HG02571 (cell line): ENCODE measurements at regions not wholly inside any gene's neighbourhood (a gene's known extent, or its start where the extent isn't known, plus 50 kb on each side); places are given as distances from the start of the nearest gene placed in this dataset.

ENCODE experiments used
- ATAC-seq: cut with Tn5 transposase; IDR thresholded peaks from one replicate; pipeline ENCODE4 v1.9.1; 2021; ENCODE audit warnings: mild to moderate bottlenecking, moderate library complexity; ENCODE audit not compliant: unreplicated experiment

DNA sequence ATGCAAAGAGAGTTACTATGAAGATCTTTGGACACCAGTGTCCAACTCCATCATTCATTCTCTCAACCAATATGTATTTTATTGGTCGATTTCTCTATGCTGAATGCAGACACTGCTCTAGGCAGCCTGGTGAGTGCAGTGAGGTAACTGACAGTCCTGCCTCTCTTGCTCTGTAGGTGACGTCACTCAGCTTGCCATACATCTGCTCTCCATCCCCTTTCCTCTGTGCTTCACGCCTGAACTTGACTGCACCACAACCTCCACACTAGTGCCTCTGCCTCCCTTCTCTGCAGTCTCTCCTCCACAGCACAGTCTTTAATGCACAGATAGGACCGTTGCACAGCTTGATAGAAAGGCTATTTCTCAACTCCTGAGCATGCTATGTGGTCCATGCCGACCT lies 344.9 kb upstream of the NOCT start:
- ATAC-seq = no peak

DNA sequence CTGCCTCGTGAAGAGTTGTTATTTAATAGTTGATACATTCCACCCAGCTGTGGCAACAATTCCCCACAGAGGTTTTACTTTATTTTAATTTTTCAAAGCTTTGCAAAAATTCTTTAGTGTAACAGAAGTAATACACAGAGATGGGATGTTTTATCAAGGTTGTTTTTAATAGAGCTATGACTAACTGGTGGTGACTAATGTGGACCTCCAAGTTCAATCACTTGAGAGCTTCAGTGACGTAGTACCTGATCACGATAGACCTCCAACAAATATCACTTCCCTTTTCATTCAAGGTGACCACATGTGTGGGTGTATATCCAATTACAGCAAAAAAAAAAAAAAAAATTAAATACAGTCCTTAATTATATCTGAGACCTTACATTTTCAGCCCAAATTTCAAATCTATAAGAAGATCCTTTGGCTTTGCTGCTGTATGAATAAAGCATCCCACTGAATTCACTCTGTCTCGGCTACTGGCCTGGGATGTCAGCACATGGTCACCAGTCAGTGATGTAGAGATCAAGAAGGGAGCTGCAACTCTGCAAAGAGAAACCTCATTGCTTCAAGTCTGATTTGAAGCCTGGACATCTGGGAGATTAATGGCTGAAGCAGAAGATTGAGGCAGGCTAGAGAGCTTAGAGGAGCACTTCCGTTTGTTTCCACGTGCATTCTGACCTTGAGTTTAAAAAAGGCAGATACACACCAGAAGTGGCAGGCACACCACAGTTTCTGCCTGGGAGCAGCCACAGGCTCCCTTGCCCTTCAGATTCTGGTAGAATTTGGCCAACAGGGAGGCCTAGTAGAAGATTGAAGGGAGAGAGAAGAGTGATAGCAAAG lies 345.9 kb upstream of the NOCT start:
- no peak for ATAC-seq

DNA sequence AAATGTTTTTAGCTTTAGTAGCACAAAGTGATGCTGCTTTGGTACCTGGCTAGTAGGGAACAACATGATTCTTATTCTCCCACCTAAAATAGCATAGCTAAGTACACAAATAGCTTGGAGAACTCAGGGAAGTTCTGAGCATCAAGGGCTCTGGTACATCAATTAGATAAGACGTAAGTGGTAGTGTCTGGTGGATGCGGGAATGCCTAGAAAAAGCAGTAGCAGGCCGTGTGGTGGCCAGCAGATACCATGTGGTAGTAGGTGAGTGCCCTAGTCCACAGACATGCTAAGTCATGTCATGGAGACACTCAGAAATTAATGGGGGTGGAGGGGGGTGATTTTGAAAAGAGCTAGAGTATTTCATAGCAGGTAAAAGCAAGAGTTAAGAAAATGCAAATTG lies 347.3 kb upstream of the NOCT start:
- ATAC-seq = no peak

DNA sequence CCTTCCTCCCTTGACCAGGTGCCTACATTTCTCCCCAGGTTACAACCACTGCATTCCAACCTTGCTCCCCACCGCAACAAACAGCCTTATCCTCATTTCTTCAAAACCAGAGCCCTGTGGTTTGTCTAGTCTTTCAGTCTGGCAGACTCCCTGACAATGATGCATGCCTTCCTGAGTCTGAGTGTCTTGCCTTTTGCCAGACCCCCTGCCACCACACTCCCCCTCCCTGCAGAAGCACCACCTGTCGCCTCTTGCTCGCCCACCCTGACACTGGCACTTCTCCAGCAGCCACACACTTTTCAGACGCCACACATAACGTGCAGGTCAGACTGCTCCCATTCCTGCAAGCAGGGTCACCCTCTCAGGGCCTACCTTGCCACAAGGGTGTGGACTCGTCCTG lies 349.2 kb upstream of the NOCT start:
- no peak for ATAC-seq

DNA sequence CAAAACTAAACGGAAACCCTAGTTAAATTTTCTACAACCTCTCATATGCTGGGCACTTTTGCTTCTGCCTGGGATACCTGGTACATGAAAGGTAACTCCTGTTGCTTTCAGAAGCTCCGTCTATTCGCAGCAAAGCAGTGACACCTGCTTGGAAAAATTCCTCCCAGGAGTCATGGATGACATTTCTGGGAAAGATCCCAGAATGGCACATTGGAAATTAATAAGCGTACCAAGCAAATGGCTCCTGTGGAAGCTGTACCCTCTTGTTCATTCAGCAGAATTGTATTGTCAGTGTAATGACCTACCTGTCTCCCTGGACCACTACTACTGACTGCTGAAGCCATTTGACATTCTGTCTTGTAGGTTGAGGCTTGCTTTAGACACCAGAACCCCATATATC lies 349.7 kb upstream of the NOCT start:
- ATAC-seq = no peak

DNA sequence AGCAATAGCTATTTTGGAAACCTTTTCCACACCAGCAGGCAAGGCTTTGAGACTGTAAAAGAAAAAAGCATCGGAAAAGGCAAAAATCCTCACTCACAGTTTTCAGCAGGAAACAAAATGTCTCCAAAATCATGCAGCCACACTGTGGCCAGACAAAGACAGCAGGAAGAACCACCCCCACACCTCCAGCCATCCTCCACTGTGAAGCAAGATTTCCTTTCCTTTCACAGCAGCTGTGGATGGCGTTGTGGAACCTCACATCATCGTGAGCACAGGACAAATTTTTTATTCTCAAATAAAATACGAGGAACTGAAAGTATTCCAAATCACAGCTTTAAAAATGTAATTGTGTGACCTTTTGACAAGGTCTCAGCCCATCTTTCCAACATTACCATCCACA lies 351.7 kb upstream of the NOCT start:
- ATAC-seq = no peak

DNA sequence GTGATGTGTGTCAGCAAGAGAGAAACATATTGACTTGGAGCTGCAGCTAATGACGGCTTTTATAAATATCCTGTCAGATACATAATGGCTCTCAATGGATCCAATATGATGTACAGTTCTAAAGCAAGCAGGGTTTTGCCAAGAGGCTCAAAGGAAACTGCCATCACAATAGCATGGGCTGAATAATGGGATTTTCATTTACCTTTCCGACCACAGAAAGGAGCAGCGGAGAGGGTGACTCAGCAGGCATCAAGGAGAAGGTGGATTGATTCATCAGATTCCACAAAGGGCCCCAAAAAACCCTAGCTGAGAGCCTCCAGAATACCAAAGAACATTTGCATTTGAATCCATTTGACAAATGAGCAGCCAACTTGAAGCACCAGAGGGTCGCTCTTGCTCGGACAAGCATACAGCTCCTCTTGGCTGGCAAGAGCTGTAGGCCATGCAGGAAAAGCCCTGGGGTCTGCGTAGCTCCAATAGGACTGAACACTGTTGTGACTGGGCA lies 355.7 kb upstream of the NOCT start:
- no peak for ATAC-seq

DNA sequence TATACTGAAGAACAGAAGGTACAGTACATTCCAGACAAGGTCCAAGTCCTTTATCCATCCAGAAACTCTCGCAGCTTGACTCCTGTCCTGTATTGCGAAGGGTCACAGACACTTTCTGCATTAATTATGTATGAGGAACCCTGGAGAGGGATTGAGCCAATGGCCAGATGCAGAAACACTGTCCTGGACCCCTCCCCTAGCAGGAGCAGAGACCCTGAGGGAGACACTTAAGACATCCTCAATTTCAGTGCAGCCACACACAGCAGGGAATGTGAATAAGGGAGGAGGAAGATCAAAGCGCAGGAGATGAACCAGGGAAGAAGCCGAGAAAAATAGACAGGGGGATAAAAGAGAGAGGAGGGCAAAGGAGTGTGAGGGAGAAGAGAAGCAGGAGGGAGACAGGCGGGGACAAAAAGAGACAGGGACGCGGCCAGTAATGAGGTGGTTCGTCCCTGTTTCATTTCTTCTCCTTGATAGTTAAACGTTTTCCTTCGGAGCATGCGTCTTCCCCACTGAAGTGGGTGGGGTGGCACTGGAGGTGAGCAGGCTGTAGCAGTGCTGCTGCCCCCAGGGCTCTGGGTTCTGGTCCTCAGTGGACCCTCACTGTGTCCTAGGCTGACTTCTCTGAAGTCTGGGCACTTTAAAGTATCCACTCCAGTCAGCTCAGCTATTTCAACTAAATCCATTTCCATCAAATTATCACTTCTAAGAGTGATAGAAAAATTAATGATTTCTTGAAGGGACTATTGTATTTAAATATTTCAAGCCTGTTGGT lies 356.4 kb upstream of the NOCT start:
- ATAC-seq = no peak

DNA sequence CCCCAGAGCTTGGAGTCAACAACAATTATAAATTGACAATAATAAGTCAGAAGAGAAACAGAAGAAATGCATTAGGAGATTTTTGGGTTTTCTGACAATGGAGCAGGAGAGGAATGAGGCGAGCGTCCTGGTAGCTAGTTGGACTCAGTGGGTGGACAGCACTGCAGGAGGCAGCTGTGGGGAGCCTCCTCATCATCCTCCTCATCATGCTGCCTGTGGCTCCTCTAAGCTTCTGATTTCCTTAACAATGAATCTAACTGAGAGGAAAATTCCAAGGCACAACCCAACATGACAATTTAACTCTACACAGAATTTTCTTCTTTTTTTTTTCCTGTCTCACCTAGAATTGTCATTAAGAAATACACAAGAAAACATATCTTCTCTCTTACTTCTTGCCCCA lies 357.1 kb upstream of the NOCT start:
- ATAC-seq = no peak

DNA sequence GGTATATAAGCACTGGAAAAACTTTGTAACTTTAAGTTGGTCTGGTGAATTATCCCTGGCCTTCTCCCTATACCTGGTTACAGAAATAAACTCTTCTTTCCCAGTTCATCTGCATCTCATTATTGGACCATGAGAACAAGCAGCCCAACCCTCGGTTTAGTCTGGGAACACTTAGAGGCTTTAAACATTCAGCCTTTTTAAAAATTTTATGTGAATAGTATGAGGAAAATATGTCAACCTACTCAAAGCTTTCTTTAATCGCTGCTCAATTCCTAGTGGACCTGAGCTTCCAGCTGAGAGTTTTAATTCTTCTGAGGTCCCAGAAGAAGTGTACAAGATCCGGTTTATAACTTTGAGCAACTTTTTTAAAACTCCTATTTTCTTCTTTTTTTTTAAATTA lies 358.6 kb upstream of the NOCT start:
- no peak for ATAC-seq

DNA sequence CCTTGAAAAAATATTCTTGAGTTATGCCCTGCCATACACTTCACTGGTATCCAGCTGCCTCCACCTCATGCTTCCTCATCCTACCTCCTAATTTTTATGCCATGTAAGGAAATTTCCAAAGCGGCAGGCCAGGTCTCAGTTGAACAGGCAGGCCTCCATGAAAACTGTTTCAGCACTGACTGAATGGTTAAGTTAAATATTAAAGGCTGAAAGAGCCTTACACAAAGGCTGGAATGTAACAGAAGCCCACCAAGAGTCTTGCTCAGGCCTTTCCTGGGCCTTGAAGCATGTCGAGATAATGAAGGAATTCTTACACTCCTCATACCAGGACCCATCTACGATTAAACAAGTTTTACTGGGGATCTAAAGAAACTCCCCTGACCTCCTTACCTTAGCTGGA lies 359.6 kb upstream of the NOCT start:
- no peak for ATAC-seq

DNA sequence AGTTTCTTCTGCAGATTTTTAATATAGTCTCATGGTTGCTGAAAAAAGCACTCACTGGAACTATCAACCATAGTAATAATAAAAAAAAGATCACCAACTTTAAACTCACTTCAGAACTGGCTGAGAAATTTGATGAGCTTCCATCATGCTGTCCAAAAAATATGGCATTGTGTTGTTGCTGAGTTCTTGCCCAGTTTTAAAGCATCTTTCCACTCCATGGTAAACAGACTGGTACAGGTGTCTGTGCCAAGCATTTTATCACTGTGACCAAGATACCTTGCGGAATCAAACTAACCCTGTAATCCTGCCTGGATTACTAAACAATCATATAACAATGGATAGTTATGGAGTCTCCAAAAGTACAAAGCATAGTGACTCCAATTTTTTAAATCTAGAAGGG lies 360.3 kb upstream of the NOCT start:
- no peak for ATAC-seq

DNA sequence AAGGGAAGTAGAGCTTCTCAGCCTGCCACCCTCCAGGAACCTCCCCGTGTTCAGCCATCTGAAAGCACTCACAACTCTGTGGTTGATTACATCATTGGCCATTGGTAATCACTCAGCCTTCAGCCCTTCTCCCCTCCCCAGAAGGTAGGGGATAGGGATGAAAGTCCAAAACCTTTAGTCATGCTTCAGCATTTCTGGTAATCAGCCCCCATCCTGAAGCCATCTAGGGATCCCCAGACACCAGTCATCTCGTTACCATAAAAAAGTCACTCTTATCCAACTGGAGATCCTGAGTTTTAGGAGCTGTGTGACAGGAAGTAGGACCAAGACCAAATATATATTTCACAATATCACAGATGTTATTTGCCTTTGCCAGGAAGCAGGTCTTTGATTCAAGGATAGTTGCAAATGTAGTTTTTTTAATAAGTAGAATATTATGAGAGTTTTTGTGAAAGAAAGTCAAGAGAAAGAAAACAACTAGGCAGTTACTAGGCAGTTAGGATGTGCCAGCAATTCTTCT lies 364.6 kb upstream of the NOCT start:
- ATAC-seq = no peak

DNA sequence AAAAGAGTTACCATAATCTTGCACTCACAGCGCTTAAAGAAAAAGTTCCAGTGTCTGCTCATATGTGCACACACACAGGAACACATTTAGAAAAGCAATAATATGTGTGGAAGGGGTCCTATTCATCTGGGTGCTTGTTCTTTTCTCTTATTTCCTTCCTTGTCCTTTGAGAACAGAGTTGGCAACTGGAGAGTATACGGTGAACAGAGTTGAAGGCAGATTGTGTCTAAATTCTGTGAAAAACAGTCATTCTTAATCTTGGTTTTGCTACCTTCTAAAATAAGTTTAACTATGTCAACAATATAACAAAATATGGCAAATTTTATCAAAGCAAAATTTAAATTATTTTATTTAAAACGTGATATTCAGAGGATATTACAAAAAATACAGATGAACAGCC lies 365.1 kb upstream of the NOCT start:
- ATAC-seq = no peak

DNA sequence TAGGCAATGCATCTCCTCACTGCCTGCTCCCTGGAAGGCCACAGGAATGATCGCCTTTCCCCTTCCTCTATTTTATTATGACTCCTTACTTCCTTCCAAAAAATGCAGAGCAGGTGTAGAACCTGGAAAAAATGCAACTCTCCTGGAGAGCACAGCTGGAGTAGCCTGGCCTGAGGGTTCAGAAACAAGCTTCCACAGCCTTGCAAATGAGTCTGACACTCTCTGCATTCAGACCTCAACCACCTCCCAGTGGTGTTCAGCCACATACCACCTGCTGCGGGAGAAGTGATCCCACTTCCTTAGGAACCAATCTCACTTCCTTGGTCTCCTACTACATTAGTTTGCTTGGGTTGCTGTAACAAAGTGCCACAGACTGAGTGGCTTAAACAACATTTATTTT lies 368.1 kb upstream of the NOCT start:
- no peak for ATAC-seq

DNA sequence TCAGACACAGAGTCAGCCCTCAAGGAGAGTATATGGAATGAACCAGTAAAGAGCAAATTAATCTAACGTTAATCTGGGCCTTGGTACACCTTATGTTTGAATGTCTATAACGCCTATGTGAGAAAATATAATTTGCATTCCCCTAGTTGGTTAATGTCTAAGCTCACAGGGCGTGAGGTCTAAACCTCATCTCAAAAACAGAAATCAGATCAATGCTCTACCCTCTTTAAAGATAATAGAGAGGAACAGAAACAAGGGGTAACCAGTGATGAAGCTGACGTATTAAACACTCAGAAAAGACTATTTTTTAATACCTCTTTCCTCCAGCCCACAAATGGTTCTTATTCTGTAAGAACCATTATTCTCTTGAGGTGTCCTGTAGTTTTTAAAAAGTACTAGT lies 369.2 kb upstream of the NOCT start:
- ATAC-seq = no peak

DNA sequence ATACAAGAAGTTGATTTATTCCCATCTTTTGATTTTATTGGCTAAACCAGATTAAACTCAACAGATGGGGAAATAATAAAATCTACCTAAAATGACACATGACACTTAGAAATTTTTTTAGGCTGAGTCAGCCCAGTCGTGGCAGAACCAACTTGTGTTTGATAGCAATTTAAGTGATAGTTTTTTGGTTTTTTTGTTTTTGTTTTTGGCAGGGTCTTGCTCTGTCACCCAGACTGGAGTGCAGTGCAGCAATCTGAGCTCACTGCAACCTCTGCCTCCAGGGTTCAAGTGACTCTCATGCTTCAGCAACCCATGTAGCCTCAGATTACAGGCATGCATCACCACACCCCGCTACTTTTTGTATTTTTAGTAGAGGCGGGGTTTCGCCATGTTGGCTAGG lies 370.3 kb upstream of the NOCT start:
- ATAC-seq = no peak

DNA sequence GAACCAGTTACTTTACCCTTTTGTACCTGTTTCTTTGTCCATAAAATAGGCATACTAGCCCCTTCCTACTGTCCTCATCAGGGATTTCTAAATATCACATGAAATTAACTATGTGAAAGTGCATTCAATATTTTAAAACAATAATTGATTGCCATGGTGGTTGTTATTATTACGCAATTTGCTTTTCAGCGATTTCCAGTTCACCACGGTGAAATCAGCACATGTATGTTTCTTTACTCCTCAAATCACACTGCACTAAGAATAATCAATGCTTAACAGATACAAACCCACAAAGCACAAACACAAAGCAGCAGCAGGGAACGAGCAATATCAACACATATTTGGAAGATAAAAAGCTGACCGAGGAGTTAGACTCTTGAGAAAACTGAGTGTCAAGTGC lies 371.3 kb upstream of the NOCT start:
- no peak for ATAC-seq

DNA sequence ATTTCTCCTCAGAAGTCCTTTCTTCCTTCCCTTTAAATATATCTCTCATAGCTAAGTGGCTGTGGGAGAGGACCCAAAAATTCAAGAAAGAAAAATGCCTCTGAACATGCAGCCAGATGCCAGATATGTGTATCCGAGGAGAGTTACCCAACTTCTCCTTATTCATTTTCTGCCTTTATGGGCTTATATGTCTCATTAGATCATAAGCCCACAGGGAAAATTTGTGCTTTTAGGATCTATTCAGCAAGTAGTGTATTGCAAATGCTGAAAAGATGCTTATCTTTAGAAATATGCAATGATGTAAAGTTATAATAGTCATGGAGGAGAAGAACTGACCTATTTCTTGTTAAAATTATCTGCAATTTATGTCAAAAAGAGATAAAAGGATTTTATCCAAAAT lies 371.8 kb upstream of the NOCT start:
- no peak for ATAC-seq

DNA sequence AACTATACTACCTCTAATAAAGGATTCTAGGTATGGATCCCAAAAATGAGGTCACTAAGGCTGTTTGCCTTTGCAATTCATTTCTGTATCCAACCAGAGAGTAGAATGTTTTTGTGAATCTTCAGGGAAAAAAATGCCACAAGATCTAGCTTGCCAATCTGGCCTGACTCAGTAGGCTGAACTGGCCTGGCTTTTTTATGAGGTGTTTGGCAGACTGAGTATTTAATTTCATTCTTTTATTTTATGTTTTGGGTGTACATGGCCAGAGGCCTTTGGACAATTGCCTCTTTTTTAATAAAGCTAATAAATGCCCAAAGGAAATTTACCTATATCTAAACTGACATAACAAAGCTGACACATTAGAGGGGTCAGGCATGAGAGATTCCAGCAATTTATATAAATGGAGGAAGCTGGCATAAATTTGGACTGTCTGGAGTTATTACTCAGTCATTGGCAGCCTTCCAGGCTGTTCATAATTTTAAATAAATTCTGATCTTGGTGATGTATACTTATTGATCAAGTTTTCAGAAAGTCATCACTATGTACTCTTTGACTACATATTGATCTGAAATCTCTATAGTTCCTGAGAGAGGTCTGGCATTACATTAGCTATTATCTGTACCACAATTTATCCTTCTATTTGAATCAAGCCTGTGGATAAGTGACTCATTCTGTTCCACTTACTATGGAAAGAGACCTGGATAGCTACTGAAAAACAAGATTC lies 376.4 kb upstream of the NOCT start:
- ATAC-seq = no peak

DNA sequence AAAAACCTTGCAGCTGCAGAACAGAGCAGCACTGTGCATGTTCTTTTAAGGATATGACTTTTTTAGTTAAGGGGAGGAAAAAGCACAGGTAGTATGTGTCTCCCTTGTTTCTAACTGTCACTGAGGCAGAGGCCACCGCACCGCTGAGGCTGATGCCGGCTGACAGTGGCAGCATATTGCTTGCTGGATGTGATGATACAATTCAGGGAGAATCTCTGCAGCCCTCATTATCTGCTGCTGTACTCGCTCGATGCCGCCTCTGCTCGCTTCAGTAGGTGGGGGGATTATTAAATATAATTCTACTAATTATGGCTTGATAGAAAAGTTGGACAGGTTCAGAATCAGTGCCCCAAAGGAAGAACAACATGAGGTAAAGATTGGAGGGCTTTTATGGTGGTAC lies 378.8 kb upstream of the NOCT start:
- no peak for ATAC-seq
